HG03469 (cell line): ENCODE measurements at regions not wholly inside any gene's neighbourhood (a gene's known extent, or its start where the extent isn't known, plus 50 kb on each side); places are given as distances from the start of the nearest gene placed in this dataset.
A peak's percentile ranks its signal among the peaks of the same experiment; 100 is the strongest.
"Not testable (repeated sequence)": the region's sequence is repeated elsewhere in the genome, so short reads cannot be mapped to it uniquely, and the experiment has no call there.

ENCODE experiments used
- ATAC-seq: cut with Tn5 transposase; IDR thresholded peaks from one replicate; pipeline ENCODE4 v1.9.1; 2021; ENCODE audit warnings: mild to moderate bottlenecking, moderate library complexity, moderate number of reproducible peaks; ENCODE audit not compliant: unreplicated experiment

DNA sequence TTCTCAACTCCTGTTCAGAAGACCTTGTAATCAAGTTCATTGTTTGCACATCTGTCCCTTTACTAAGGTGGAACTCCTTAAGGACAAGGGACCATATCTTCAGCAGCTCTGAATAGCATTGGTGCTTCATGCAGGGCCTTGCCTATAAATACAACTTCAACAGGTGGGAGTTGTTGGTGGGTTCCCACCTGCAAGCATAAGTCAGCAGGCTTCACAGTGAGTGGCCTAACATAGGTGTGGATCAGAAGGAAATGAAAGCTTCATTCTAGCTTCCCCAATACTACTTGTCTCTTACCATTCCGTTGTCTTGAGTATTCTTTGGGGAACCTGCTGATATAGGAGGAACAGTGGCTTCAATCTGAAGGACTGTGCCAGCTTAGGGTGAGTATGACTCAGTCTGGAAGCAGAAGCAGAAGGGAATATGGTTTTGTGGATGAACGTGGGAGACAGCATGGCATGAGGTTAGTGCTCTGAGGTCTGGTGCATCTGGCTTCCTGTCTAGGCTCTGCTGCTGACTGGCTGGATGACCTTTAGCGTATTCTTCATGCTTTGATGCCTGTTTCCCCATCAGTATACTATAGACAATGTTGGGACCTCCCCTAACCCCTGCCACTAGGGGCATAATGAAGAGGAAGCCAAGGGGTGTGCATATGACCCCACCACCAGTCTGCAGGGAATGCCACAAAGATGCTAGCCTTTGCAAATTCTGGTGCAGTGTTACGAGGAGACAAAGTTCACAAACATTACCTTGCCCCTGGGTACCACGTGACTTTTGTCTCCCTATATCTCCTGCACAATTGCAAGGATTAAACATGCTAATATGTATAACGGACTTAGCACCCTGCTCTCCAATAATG is 192.3 kb downstream of the PALM2AKAP2 start:
- peak; percentile 30 for ATAC-seq

DNA sequence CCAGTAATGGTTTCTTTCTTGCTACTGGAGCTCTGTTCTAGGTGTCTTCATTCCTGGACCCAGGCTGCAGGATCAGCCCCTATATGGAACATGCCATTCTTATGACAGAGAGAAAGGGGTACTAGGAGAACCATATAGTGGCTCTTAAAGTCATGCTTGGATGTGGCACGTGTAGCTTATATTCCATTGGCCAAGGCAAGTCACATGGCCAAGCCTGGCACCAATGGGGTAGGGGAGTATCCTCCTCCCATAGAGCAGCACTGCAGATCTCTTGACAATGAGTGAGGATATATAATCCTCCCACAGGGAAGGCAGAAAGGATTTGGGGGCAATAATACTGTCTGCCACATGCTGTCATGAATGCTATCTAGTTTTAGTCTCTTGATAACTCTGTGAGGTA is 193.3 kb downstream of the PALM2AKAP2 start:
- no peak for ATAC-seq

DNA sequence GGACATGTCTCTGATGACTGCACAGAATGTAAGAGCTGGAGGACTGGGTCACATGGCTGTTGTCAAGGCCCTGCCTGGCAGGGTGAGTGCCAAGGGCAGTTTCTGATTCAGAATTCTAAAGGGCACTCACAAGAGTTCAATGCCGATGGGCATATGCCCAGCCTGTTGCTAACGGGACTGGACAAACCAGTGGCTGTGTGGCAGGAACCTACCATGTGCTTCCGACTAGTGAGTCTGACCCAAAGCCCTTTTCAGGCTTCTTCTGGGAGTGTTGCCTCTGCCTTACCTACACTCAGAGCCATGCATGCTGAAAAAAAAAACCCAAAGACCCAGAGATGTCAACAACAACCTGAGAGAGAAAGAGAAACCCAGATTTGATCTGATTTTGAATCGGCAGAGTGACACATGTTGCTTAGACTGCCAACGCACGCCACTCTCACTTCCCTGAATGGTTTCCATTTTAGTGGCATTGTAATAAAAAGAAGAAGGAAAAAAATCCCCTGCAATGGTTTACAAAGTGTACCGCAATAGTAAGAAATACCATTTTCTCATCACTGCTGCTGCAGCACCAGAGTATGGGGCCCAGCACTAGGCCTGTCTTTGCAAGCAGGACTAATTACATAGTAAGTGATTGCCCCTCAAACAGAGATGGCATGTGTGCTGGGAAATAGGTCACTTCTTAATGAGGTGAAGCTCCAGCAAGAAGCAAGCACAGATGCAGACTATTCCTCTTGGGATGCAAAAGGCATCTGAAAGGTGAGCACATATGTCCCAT is 194.3 kb downstream of the PALM2AKAP2 start:
- peak; percentile 59 for ATAC-seq

DNA sequence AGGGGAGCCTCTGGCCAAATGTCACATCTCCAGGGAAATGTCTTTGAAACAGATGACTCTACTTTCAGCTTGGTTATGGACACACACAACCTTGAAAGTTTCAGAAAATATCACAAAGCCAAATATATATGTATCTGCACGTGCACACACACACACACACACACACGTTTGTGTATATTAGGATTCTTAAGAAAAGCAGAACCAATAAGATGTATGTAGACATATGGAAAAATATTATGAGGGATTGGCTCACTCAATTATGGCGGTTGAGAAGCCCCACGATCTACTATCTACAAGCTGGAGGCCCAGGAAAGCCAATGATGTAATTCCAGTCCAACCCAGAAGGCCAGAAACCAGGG is 194.9 kb downstream of the PALM2AKAP2 start:
- ATAC-seq = no peak

DNA sequence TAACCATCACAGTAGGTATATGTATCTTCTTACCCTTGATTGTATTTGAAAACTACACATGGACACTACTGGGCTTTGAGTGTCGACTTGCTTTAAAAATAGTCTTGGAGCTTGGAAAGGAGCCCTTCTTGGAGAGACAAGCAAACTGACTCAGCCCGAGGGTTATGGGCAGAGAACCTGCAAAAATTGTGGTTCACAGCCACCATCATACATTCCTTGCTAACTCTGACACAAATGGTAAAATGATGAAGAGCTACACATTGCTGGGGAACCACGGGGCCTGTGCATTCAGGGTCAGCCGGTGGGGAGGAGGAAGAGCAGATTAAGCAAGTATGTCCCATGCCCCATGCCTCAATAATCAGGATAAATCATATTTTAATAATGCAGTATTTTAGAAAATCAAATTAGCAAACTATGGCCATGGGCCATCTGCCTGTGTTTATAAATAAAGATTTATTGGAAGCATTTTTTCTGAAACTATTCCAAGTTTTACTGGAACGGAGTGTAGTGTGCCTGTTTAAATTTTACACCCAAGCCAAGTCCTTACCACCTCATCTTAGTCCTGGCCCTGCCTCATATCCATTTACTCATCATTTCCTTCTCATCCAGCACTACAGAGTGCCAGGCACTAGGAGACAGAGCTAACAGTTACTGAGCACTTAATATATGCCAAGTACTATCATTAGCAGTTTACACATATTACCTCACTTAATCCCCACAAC is 195.7 kb downstream of the PALM2AKAP2 start:
- no peak for ATAC-seq

DNA sequence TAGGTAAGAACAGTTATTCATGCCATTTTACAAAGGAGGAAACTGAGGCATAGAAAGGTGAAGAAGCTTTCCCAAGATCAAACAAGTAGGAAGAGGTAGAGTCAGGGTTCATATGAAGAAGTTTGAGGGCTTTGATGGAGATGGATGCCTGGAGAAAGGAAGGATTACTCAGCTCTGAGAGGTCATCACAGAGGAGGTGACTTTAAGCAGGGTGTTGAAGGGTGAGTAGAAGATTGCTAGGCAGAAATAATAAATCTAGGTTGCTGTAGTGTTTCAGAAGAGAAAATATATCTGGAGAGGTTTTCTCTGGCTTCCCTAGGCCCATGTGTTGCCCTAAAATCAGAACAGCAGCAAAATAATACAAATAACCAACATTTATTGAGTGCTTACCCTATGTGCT is 196.3 kb downstream of the PALM2AKAP2 start:
- no peak for ATAC-seq

DNA sequence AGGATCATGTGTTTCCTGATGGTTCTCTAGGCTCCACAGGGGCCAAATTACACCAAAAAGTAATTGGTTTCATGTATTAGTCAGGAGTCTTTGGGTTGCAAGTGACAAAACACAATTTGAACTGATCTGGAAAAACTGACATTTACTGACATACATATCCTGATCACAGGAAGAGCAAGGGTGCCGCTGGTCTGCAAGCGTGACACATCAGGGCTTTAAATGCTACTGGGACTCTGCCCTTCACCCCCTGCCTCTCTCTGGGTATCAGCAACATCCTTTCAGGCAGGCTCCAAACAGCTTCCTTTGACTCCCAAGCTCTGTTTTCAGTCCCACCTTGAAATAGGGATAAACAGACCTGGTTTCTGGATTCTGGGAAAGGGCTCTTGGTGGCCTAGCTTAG is 197.5 kb downstream of the PALM2AKAP2 start:
- ATAC-seq = no peak

DNA sequence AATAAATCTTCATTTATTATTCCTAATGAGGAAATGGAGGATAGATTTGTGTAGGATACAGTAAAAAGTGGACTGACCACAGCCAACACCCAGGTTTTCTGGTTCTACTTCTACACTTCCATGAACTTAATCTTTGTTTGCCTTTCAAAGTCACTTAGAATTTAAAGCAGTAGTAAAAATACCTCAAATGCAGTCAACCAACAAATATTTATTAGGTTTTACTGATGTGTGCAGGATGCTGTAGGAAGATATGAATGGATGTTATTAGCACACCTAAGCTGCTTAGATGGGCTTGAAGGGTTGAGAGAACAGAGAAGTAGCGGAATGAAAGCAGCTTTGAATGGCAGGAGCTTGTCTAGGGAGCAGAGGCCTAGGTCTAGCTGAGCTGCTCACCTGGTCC is 201.1 kb downstream of the PALM2AKAP2 start:
- no peak for ATAC-seq

DNA sequence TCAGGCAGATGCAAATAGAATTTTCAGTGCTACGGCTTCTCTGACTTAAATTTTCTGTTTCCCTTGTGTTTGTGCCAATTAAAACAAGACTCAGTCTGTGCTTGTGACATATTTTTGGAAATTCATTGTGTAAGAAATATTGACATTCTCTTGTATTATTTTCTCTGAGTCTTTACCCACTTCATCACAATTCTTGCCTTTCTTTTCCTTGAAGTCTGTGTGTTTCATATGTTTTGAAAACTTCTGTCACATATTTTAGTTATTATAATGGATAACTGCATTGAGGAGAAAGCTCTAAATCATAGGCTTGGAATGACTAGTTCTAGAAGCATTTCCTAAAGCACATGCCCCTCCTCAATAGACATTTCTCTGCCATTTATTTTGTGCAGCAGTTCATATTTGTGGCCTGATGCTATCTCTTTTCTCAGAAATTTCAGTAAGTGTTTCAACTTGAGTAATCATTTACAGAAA is 206.6 kb downstream of the PALM2AKAP2 start:
- ATAC-seq = no peak

DNA sequence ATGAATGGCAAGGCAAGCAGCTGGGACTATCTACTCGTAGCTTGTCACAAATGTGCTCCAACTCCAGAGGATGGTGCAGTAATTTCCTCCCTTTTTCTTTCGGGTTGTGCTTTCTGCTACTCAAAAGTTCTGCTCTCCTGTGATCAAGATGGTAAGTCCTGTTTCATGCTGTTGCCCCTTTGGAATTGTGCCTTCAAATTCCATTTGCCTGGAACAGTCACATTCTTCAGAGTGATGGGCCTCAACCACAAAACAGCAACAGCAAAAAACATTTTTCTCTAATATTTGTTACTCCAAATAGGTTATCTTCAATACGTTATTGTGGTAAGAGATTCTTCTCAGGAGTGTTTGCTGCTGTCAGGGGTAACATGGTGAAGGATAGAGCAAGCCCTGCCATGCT is 209.3 kb downstream of the PALM2AKAP2 start:
- no peak for ATAC-seq

DNA sequence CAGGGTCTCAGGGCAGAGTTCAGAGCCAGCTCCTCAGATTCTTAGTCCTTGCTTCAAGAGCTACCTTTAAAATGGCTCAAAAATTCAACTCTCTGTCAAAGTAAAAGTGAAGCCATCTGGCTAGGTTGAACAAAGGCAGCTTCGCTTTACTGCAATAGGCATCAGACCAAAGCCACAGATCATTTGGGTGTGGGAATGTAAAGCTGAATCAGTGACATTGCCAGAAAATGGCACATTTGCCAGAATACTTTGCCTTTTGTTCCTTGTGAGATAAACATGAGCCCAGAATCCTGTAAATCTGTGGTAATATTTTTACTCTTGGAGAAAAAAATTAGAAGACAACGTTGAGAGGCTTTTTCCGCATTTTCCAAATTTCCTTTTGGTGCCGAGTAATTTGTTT is 210.5 kb downstream of the PALM2AKAP2 start:
- ATAC-seq = no peak

DNA sequence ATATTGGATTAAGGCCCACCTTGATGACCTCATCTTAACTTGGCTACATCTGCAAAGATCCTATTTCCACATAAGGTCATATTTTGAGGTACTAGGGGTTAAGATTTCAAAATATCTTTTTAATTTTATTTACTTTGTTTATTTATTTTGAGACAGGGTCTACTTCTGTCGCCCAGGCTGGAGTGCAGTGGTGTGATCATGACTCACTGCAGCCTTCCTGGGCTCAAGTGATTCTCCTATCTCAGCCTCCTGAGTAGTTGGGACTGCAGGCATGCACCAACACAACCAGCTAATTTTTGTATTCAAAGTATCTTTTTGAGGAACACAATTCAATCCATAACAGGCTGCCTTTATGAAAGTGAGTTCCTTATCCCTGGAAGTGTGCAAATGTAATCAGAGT is 212.3 kb downstream of the PALM2AKAP2 start:
- ATAC-seq = no peak

DNA sequence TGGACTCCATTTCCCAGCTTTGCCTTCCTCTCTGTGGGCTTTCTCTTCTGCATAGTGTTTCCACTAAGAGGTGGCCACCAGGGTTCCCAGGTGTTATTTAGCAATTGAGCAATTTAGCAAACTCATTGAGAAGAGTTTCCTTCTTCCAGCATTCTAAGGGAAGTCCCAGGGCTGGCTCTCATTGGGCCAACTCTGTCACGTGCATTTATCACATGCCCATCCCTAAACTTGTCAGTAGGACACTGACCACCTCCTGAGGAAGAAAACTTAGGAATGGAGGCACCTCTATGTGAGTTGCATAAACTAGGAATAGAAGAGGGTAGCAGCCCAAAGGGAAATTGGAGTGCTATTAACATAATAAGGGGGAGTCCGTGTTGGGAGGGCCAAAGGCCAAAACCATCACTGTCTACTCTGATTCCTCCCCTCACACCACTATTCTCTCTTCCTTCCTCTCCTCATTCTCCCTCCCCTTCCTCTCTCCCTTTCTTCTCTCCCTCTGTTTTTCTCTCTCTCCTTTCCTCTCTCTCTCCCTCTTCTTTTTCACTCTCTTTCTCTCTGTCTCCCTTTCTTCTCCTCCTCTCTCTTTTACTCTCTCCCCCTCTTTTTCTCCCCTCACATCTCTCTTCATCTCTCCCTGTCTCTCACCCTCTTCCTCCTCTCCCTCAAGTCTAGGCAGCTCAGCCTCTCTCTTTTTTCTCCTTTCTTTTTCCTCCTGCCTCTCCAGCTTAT is 213.4 kb downstream of the PALM2AKAP2 start:
- no peak for ATAC-seq

DNA sequence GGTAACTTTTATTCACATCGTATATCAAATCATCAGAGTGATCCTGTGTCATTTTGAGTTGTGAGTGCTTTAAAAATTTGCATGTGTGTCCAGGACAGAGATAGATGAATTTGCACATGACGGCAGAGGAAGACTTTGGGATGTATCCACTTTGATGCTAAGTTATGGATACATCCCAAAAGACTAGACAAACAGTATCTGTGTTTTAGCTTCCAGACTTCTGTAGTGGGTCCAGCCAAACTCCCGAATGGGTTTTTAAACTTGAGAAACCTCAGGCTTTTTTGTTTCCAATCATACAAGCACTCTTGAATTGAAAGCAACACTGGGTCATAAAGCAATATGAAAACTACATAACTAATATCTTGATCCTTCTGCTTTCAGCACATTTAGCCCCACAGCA is 213.8 kb downstream of the C9orf152 start:
- ATAC-seq = no peak

DNA sequence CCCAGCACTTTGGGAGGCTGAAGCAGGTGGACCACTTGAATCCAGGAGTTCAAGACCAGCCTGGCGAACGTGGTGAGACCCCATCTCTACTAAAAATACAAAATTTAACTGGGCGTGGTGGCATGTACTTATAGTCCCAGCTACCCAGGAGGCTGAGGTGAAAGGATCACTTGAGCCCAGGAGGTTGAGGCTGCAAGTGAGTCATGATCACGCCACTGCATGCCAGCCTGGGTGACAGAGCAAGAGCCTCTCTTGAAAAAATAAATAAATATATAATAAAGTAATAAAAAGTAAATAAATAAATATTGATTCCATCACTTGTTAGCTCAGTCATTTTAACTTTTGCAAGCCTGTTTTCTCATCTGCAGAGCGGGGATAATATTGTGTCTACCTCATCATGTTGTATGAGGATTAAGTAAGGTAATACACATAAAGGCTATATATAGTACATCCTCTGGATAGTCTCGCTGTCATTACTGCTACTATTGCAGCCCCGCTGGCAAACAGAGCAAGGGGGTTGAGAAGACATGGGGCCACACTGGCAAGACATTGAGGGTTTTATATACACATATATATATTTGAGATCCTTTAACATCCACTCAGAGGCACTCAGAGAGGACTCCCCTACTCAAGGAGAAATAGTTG is 210.9 kb downstream of the C9orf152 start:
- ATAC-seq = no peak

DNA sequence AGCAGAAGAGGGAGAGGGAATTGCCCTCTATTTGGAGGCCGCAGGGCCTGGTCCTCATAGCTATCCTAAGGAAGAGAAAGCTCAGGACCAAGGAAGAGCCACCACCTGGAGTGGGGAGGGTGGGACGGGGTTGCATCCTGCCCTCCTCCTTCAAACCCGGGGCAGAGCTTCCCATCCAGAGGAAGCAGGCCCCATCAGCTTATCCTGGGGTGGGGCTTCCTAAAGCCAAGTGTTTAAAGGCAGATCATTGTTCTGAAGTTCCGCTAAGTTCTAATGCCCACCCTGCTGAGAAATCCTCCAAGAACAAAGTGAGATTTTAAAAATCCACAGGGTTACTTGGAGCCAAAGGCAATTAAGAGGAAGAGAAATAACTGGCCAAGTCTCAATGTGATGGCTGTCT is 210.3 kb downstream of the C9orf152 start:
- ATAC-seq = no peak

DNA sequence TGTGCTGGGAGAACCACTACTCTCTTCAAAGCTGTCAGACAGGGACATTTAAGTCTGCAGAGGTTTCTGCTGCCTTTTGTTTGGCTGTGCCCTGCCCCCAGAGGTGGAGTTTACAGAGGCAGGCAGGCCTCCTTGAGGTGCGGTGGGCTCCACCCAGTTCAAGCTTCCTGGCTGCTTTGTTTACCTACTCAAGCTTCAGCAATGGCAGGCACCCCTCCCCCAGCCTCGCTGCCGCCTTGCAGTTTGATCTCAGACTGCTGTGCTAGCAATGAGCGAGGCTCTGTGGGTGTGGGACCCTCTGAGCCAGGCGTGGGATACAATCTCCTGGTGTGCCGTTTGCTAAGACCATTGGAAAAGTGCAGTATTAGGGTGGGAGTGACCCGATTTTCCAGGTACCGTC is 202.4 kb downstream of the C9orf152 start:
- ATAC-seq = not testable (repeated sequence)

DNA sequence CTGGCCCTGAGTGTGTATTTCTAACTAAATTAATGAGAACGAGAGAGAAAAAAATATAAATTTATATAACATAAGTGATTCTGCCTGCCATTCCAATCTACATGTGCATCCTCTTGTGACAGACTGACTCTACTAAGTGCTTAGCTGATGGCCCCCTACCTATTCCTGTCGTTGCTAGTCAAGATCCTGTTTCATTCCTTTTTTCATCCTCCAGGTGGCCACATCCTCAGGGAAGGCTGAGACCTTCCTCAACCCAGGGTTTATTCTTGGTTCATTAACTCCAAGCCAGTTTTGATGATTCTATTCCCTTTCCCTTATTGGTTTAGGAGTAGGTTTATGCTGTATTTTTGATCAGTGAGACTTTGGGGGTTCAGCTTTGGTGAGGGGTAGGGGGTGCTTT is 201.3 kb downstream of the C9orf152 start:
- no peak for ATAC-seq

DNA sequence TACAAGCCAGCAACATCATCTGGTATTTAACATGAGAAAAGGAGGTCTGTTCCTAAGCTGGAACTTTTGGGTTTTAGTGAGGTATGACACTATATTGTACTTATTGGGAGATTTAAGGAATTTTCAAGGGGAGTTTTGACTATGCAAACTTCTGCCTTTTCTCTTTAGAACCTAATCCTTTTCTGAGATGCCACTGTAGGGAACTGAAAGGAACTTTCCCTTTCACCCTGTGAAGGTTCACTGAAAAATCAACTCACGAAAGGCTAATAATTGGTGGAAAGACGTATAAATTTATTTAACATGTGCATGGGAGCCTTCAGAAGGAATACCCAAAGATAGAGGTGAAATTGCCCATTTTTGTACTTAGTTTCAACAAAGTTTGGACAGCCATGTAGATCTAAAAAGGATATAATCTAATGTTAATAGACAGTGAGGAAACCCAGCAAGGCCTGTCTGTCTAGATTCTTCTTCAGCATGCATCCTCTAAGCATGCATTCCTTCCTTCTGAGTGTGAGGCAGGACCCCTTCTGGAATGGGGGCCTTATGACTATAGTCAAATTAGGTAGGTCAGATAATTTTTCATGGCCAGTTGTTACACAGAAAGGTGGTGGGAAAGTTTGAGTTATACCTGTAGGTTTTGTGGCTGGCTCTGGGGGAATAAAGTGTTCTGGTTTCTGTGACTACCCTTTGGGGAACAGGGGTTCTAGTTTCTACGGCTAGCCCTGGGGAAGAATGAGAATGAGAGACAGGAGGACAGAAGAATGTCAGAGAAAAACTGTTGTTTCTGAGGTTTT is 200.3 kb downstream of the C9orf152 start:
- no peak for ATAC-seq

DNA sequence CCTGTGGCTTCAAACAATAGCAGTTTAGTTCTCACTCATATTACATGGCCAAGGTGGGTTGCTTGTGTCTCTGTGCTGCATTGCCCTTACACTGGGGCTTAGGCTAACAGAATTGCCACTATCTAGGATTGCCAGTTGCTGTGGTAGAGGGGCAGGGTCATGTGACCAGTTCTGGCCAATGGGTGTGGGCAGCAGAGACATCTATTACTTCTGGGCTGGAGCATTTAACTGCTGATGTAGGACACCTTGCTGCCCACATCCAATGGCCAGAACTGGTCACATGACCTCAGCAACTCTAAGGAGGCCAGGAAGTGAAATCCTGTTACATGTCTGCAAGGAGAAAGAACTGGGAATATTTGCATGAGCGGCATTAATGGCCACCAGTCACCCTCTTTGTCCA is 199.3 kb downstream of the C9orf152 start:
- no peak for ATAC-seq
